ENCODE measurements at regions not wholly inside any gene's neighbourhood (a gene's known extent, or its start where the extent isn't known, plus 50 kb on each side); places are given as distances from the start of the nearest gene placed in this dataset.

DNA sequence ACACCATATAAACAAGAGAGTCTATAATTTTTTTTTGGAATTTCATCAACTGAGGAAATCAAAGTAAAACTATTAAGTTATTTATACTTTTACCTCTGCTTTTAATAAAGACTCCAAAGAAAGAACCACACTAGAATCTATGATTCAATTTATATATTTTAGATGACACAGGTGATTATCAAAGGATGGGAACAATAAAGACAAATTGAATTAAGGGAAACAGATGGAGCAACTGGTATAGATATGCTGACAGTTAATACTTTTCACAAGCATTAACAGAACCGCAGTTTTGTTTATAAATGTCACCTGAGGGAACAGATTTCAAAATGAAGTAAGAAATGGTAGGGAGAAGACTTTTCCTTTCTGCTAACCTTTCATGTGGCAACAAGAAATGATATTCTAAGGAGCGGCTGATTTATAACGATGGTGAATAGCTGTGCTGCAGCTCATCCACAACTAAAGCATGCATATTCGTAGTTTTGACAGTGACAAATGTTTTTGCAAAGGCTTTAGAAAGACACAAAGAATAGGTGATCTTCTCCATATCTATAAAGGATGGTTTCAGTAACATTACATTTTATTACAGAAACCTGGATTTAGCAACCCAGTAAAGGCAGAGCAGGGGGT is 1502.9 kb upstream of the RAG2 start:
- no peak overlapping the region for H3K27ac ChIP-seq (replicated peaks)
- H3K36me3 ChIP-seq, result no peaks in the 10 kb centered on the region
- no peaks in the 10 kb centered on the region for H3K4me1 ChIP-seq
- no peak overlapping the region for H3K4me3 ChIP-seq
- TF ChIP-seq, protein P1, sequence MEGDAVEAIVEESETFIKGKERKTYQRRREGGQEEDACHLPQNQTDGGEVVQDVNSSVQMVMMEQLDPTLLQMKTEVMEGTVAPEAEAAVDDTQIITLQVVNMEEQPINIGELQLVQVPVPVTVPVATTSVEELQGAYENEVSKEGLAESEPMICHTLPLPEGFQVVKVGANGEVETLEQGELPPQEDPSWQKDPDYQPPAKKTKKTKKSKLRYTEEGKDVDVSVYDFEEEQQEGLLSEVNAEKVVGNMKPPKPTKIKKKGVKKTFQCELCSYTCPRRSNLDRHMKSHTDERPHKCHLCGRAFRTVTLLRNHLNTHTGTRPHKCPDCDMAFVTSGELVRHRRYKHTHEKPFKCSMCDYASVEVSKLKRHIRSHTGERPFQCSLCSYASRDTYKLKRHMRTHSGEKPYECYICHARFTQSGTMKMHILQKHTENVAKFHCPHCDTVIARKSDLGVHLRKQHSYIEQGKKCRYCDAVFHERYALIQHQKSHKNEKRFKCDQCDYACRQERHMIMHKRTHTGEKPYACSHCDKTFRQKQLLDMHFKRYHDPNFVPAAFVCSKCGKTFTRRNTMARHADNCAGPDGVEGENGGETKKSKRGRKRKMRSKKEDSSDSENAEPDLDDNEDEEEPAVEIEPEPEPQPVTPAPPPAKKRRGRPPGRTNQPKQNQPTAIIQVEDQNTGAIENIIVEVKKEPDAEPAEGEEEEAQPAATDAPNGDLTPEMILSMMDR (IDR thresholded peaks at IDR 0.05; ENCODE audit: borderline replicate concordance), result no peak
- H3K27me3 ChIP-seq (ENCODE audit: low read depth), result no peaks in the 10 kb centered on the region
- intact Hi-C loops (cut with micrococcal nuclease), result no loop called here
- no peak for DNase-seq
- H3K9me3 ChIP-seq (replicated peaks), result no peaks in the 10 kb centered on the region

DNA sequence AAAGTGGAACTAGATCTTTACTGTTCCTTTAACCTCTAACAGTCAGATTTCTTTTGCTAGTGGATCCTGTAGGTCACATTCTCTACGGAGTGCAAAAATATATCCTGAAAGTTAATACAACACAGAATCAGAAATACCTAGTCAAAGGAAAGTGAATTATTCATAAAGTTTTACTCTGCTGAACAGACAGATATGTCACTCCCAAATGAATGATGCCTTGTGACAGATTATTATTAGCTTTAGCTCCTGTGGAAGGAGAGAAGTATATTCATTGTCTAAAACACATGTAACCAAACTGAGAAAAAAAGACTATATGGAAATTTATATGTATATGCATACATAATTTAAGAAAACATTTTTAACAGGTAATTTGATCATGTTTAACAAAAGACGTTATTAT is 1497.2 kb upstream of the RAG2 start:
- TF ChIP-seq, protein P1 (IDR thresholded peaks at IDR 0.05; ENCODE audit: borderline replicate concordance), result no peak
- no peak for DNase-seq
- Histone ChIP-seq H3K4me1 (no peaks in the 10 kb centered on the region), H3K4me3 (no peak overlapping the region), H3K36me3 (no peaks in the 10 kb centered on the region), H3K27me3 (ENCODE audit: low read depth) (no peaks in the 10 kb centered on the region), H3K9me3 (replicated peaks) (peaks cover under 1% of the 10 kb centered on the region), H3K27ac (replicated peaks) (no peak overlapping the region)
- intact Hi-C loops (cut with micrococcal nuclease), result no loop called here

DNA sequence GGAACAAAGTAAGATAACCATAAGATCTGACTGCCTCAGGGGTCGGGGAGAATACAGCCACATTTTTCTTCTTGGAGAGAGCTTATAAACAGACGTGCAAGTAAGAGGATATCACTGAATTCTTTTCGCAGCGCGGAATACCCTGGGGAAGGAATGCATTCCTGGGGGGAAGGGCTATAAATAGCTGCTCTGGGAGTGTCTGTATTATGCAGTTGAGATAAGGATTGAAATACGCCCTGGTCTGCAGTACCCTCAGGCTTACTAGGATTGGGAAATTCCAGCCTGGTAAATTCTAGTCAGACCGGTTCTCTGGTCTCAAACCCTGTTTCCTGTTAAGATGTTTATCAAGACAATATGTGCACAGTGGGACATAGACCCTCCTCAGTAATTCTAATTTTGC is 1491.7 kb upstream of the RAG2 start:
- H3K36me3 ChIP-seq, result no peaks in the 10 kb centered on the region
- no peak overlapping the region for H3K27ac ChIP-seq (replicated peaks)
- no peaks in the 10 kb centered on the region for H3K27me3 ChIP-seq (ENCODE audit: low read depth)
- intact Hi-C loops (cut with micrococcal nuclease), result no loop called here
- H3K4me3 ChIP-seq, result no peak overlapping the region
- DNase-seq, result no peak
- TF ChIP-seq, protein P1 (IDR thresholded peaks at IDR 0.05; ENCODE audit: borderline replicate concordance), result no peak
- H3K9me3 ChIP-seq (replicated peaks), result peaks cover 17% of the 10 kb centered on the region
- H3K4me1 ChIP-seq, result no peaks in the 10 kb centered on the region

DNA sequence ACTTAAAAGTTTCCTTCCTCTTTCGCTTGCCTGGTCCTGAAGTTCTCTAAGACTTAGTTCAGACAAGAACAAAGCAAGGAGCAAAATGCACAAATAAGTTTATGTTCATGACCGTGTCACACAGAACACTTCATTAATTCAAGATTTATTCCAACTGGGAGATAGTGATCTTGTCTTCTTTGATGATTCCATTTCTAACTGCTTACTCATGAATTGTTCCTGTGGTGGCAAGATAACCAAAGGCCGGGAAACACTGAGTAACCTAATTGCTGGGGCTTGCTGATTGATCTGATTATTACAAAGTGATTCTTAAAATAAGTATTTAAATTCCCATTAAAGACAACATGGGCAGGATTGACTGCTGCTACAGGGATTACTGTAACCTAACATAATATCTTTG is 1462.9 kb upstream of the RAG2 start:
- no peak for DNase-seq
- Histone ChIP-seq H3K27ac (replicated peaks) (no peak overlapping the region), H3K9me3 (replicated peaks) (peaks cover 22% of the 10 kb centered on the region), H3K27me3 (ENCODE audit: low read depth) (no peaks in the 10 kb centered on the region), H3K4me1 (no peaks in the 10 kb centered on the region), H3K36me3 (no peaks in the 10 kb centered on the region), H3K4me3 (no peak overlapping the region)
- intact Hi-C loops (cut with micrococcal nuclease), result no loop called here
- TF ChIP-seq, protein P1 (IDR thresholded peaks at IDR 0.05; ENCODE audit: borderline replicate concordance), result no peak

DNA sequence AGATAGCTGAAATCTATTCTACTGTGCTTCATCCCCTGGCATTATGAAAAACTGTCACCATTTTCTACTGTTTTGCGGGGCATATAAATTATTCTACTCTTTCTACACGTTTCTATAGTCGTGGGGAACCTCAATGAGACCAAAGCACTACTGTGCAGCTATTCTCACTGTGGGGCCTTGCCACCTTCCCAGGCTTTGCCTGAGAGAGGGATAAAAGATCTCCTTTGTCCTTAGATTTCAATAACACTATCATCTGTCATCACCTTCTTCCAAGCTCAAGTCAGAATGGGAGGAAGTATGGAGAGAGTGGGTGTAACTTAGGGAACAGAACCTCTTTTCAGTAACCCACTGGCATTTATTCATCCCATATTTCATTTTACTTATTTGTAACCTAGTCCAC is 1462.1 kb upstream of the RAG2 start:
- Histone ChIP-seq H3K9me3 (replicated peaks) (peaks cover 25% of the 10 kb centered on the region), H3K27me3 (ENCODE audit: low read depth) (no peaks in the 10 kb centered on the region), H3K36me3 (no peaks in the 10 kb centered on the region), H3K27ac (replicated peaks) (no peak overlapping the region), H3K4me1 (no peaks in the 10 kb centered on the region), H3K4me3 (no peak overlapping the region)
- DNase-seq, result no peak
- TF ChIP-seq, protein P1 (IDR thresholded peaks at IDR 0.05; ENCODE audit: borderline replicate concordance), result no peak
- intact Hi-C loops (cut with micrococcal nuclease), result no loop called here

Measured in left ventricle myocardium inferior (tissue), 1 donor.